Mesenchymal stem cell (in vitro differentiated cells and primary cell): ENCODE measurements at regions not wholly inside any gene's neighbourhood (a gene's known extent, or its start where the extent isn't known, plus 50 kb on each side); places are given as distances from the start of the nearest gene placed in this dataset.

Experiments
- DNase-seq: peaks from one replicate; pipeline ENCODE4 v3.0.0-alpha.2; 2013
- H2AFZ ChIP-seq: one replicate; pipeline ENCODE4 v1.6.1; 2013; ENCODE audit warnings: low read depth, mild to moderate bottlenecking, control low read depth, inconsistent platforms, low read length, moderate library complexity
- H2AK5ac ChIP-seq: 2 replicates; pipeline ENCODE4 v1.6.1; 2013; ENCODE audit warnings: low read length, moderate library complexity, mild to moderate bottlenecking, inconsistent platforms; ENCODE audit not compliant: severe bottlenecking
- H2BK120ac ChIP-seq: one replicate; pipeline ENCODE4 v1.6.1; 2013; ENCODE audit warnings: low read depth, mild to moderate bottlenecking, inconsistent platforms, low read length, moderate library complexity
- H2BK12ac ChIP-seq, 2 experiments: one replicate each; pipeline ENCODE4 v1.6.1; 2013; ENCODE audit warnings: inconsistent platforms in 2 of 2, low read length in 2 of 2, mild to moderate bottlenecking in 2 of 2, moderate library complexity in 2 of 2, control low read depth in 1 of 2
- H2BK15ac ChIP-seq: one replicate; pipeline ENCODE4 v1.6.1; 2013; ENCODE audit warnings: mild to moderate bottlenecking, low read depth, inconsistent platforms; ENCODE audit not compliant: poor library complexity, severe bottlenecking
- H2BK5ac ChIP-seq: 2 replicates; pipeline ENCODE4 v1.6.1; 2013; ENCODE audit warnings: low read depth, mild to moderate bottlenecking, low read length, control low read depth, inconsistent platforms; ENCODE audit not compliant: poor library complexity, severe bottlenecking
- H3K14ac ChIP-seq, 2 experiments: one replicate each; pipeline ENCODE4 v1.6.1; 2013; ENCODE audit warnings: inconsistent platforms in 2 of 2, low read length in 2 of 2, control low read depth in 1 of 2, mild to moderate bottlenecking in 1 of 2, moderate library complexity in 1 of 2
- H3K18ac ChIP-seq, 2 experiments: one replicate each; pipeline ENCODE4 v1.6.1; 2013; ENCODE audit warnings: inconsistent platforms in 2 of 2, low read length in 2 of 2, control low read depth in 1 of 2, low read depth in 1 of 2, mild to moderate bottlenecking in 1 of 2
- H3K23ac ChIP-seq, 2 experiments: one replicate each; pipeline ENCODE4 v1.6.1; 2013; ENCODE audit warnings: inconsistent platforms in 2 of 2, low read length in 2 of 2, mild to moderate bottlenecking in 2 of 2, moderate library complexity in 2 of 2, control low read depth in 1 of 2
- H3K27ac ChIP-seq: 2 replicates; pipeline ENCODE4 v1.5.1; 2013; ENCODE audit warnings: mild to moderate bottlenecking, moderate library complexity, low read length, control low read depth, inconsistent platforms; ENCODE audit not compliant: poor library complexity, severe bottlenecking
- H3K27me3 ChIP-seq, 2 experiments: 2 replicates each; pipeline versions ENCODE4 v1.6.1 to v1.7.0; 2013; ENCODE audit warnings: low read length in 2 of 2, mild to moderate bottlenecking in 2 of 2, moderate library complexity in 2 of 2, control low read depth in 1 of 2, inconsistent platforms in 1 of 2; ENCODE audit not compliant: control insufficient read depth in 1 of 2, insufficient read depth in 1 of 2
- H3K36me3 ChIP-seq, 2 experiments: 2 replicates each; pipeline versions ENCODE4 v1.6.1 to v1.7.0; 2013; ENCODE audit warnings: low read length in 2 of 2, control low read depth in 1 of 2, inconsistent platforms in 1 of 2, low read depth in 1 of 2, mild to moderate bottlenecking in 1 of 2; ENCODE audit not compliant: insufficient read depth in 2 of 2, control insufficient read depth in 1 of 2
- H3K4ac ChIP-seq, 2 experiments: one replicate each; pipeline ENCODE4 v1.6.1; 2013; ENCODE audit warnings: inconsistent platforms in 2 of 2, low read length in 2 of 2, mild to moderate bottlenecking in 2 of 2, moderate library complexity in 2 of 2, control low read depth in 1 of 2, low read depth in 1 of 2
- H3K4me1 ChIP-seq: 2 replicates; pipeline ENCODE4 v1.6.1; 2013; ENCODE audit warnings: low read depth, low read length, control low read depth; ENCODE audit not compliant: control insufficient read depth, insufficient read depth
- H3K4me2 ChIP-seq: 2 replicates; pipeline ENCODE4 v1.6.1; 2013; ENCODE audit warnings: low read length, mild to moderate bottlenecking, inconsistent platforms; ENCODE audit not compliant: poor library complexity, severe bottlenecking
- H3K4me3 ChIP-seq, 2 experiments: 2 replicates each; pipeline versions ENCODE4 v1.5.1 to v1.7.0; 2013; ENCODE audit warnings: low read length in 2 of 2, mild to moderate bottlenecking in 2 of 2, control low read depth in 1 of 2, low read depth in 1 of 2; ENCODE audit not compliant: insufficient read depth in 1 of 2
- H3K79me1 ChIP-seq: replicated peaks from 2 replicates; pipeline ENCODE4 v1.6.1; 2013; ENCODE audit warnings: mild to moderate bottlenecking, control low read depth, low read length, inconsistent platforms; ENCODE audit not compliant: poor library complexity, severe bottlenecking
- H3K9ac ChIP-seq: 2 replicates; pipeline ENCODE4 v1.7.0; 2013; ENCODE audit warnings: mild to moderate bottlenecking, low read length, moderate library complexity
- H3K9me3 ChIP-seq: 2 replicates; pipeline ENCODE4 v1.7.0; 2013; ENCODE audit warnings: mild to moderate bottlenecking, low read length; ENCODE audit not compliant: control insufficient read depth
- H4K8ac ChIP-seq: one replicate; pipeline ENCODE4 v1.6.1; 2013; ENCODE audit warnings: inconsistent platforms, mild to moderate bottlenecking, low read length, moderate library complexity
- H4K91ac ChIP-seq: one replicate; pipeline ENCODE4 v1.6.1; 2013; ENCODE audit warnings: mild to moderate bottlenecking, low read length, inconsistent platforms
- WGBS: methylation state at CpG from one replicate; pipeline ENCODE4 v1.1.7; 2013; ENCODE audit warnings: mixed read lengths; 5-methylcytosine and 5-hydroxymethylcytosine counted together

GRCh38 chr6:43862925-43863324 lies 92.9 kb downstream of the VEGFA start:
- Histone ChIP-seq H3K27me3 (peaks cover 24 to 55% of the 10 kb centered on the region in 2 experiments), H2BK12ac (no peak overlapping the region), H3K14ac (no peak overlapping the region), H3K27ac (no peak overlapping the region), H4K91ac (no peak overlapping the region), H3K4ac (no peak overlapping the region), H3K18ac (no peak overlapping the region), H3K4me2 (no peak overlapping the region), H2AFZ (no peak overlapping the region), H3K4me1 (peaks cover 6% of the 10 kb centered on the region), H2BK15ac (no peak overlapping the region), H3K9me3 (no peaks in the 10 kb centered on the region), H2BK5ac (no peak overlapping the region), H3K36me3 (no peaks in the 10 kb centered on the region), H4K8ac (no peak overlapping the region), H3K79me1 (no peaks in the 10 kb centered on the region), H2BK120ac (no peak overlapping the region), H3K4me3 (no peak overlapping the region), H2AK5ac (no peak overlapping the region), H3K9ac (no peak overlapping the region), H3K23ac (no peak overlapping the region)
- no peak for DNase-seq
- WGBS, result 50% methylated on average over 1 of the region's 2 CpGs

- Histone ChIP-seq H2BK5ac (no peak overlapping the region), H2BK15ac (no peak overlapping the region), H3K4me1 (peaks cover 6% of the 10 kb centered on the region), H3K9ac (no peak overlapping the region), H3K27ac (no peak overlapping the region), H4K91ac (no peak overlapping the region), H3K18ac (no peak overlapping the region), H2BK12ac (no peak overlapping the region), H2AFZ (no peak overlapping the region), H2BK120ac (no peak overlapping the region), H3K79me1 (no peaks in the 10 kb centered on the region), H2AK5ac (no peak overlapping the region), H3K23ac (no peak overlapping the region), H3K4me2 (no peak overlapping the region), H3K27me3 (peaks cover 24 to 52% of the 10 kb centered on the region in 2 experiments), H3K36me3 (no peaks in the 10 kb centered on the region), H3K14ac (no peak overlapping the region), H4K8ac (no peak overlapping the region), H3K9me3 (no peaks in the 10 kb centered on the region), H3K4ac (no peak overlapping the region), H3K4me3 (no peak overlapping the region)
- DNase-seq, result no peak
- WGBS, result 84% methylated on average over 14 of the region's 14 CpGs
Measured at GRCh38 chr6:43861212-43861894, 91.3 kb downstream of the VEGFA start.

GRCh38 chr6:43860285-43860684 lies 90.3 kb downstream of the VEGFA start:
- Histone ChIP-seq H2BK12ac (no peak overlapping the region), H3K9ac (no peak overlapping the region), H2BK120ac (no peak overlapping the region), H3K23ac (no peak overlapping the region), H2AFZ (no peak overlapping the region), H2BK5ac (no peak overlapping the region), H3K9me3 (no peaks in the 10 kb centered on the region), H2BK15ac (no peak overlapping the region), H4K8ac (no peak overlapping the region), H3K14ac (peak overlapping the region in 1 of 2 experiments; percentile 91), H3K27ac (no peak overlapping the region), H3K36me3 (no peaks in the 10 kb centered on the region), H4K91ac (no peak overlapping the region), H3K27me3 (peaks cover 20 to 43% of the 10 kb centered on the region in 2 experiments), H2AK5ac (no peak overlapping the region), H3K79me1 (no peaks in the 10 kb centered on the region), H3K4me2 (no peak overlapping the region), H3K18ac (no peak overlapping the region), H3K4me1 (peaks cover 10% of the 10 kb centered on the region), H3K4me3 (no peak overlapping the region), H3K4ac (no peak overlapping the region)
- 63% methylated on average over 6 of the region's 7 CpGs for WGBS
- DNase-seq, result no peak

- 94% methylated on average over 9 of the region's 9 CpGs for WGBS
- H4K8ac ChIP-seq, result no peak overlapping the region
Measured at GRCh38 chr6:43859213-43859612, 89.2 kb downstream of the VEGFA start.

More at GRCh38 chr6:43859213-43859612, 89.2 kb downstream of the VEGFA start:
- peaks cover 10 to 32% of the 10 kb centered on the region in 2 experiments for H3K27me3 ChIP-seq
- no peak overlapping the region for H2AK5ac ChIP-seq
- no peaks in the 10 kb centered on the region for H3K9me3 ChIP-seq
- no peak overlapping the region for H3K4ac ChIP-seq
- no peak overlapping the region for H3K4me2 ChIP-seq
- H2BK12ac ChIP-seq, result no peak overlapping the region
- H3K9ac ChIP-seq, result no peak overlapping the region
- no peaks in the 10 kb centered on the region for H3K79me1 ChIP-seq
- DNase-seq, result no peak
- no peak overlapping the region for H2AFZ ChIP-seq
- no peaks in the 10 kb centered on the region for H3K36me3 ChIP-seq
- no peak overlapping the region for H3K27ac ChIP-seq
- H3K4me3 ChIP-seq, result no peak overlapping the region
- no peak overlapping the region for H4K91ac ChIP-seq
- no peak overlapping the region for H3K18ac ChIP-seq
- no peak overlapping the region for H3K14ac ChIP-seq
- no peak overlapping the region for H2BK120ac ChIP-seq
- peaks cover 15% of the 10 kb centered on the region for H3K4me1 ChIP-seq
- no peak overlapping the region for H3K23ac ChIP-seq
- H2BK15ac ChIP-seq, result no peak overlapping the region
- no peak overlapping the region for H2BK5ac ChIP-seq
